Body of pancreas (tissue), 4 donors: ENCODE measurements at regions not wholly inside any gene's neighbourhood (a gene's known extent, or its start where the extent isn't known, plus 50 kb on each side); places are given as distances from the start of the nearest gene placed in this dataset.

ENCODE experiments used
- ATAC-seq: fragments of 150-250 bp; one replicate; pipeline ENCODE4 v1.9.1; 2016
- DNase-seq, 4 donors: peaks; one replicate each; pipeline ENCODE4 v3.0.0-alpha.2; 2019
- H3K27ac ChIP-seq, 4 donors: fragments of 200-600 bp; sonication (generic); 1 replicate in 3 of 4; 2 replicates in 1 of 4; pipeline versions ENCODE4 v1.5.1 to v1.6.1; 2016 to 2019; ENCODE audit warnings: mild to moderate bottlenecking in 1 of 4, mixed read lengths in 1 of 4, moderate library complexity in 1 of 4
- H3K27me3 ChIP-seq, 2 donors: fragments of 200-600 bp; sonication (generic); one replicate each; pipeline ENCODE4 v1.6.0; 2016; ENCODE audit warnings: mild to moderate bottlenecking in 1 of 2
- H3K36me3 ChIP-seq, 2 donors: fragments of 200-600 bp; sonication (generic); replicated peaks in 1 of 2; 2 replicates each; pipeline ENCODE4 v1.5.1; 2016; ENCODE audit warnings: low read depth in 2 of 2; ENCODE audit not compliant: insufficient read depth in 1 of 2
- H3K4me1 ChIP-seq: fragments of 200-600 bp; sonication (generic); one replicate; pipeline ENCODE4 v1.6.0; 2016
- H3K4me3 ChIP-seq, 2 donors: fragments of 200-600 bp; sonication (generic); 1 replicate in 1 of 2; 2 replicates in 1 of 2; pipeline ENCODE4 v1.5.1; 2016 to 2019
- H3K9me3 ChIP-seq, 3 donors: fragments of 200-600 bp; sonication (generic); 1 replicate in 2 of 3; 2 replicates in 1 of 3; pipeline ENCODE4 v1.5.1; 2016
- POLR2A ChIP-seq, 3 donors: fragments of 450-650 bp; IDR thresholded peaks; one replicate each; pipeline ENCODE4 v1.6.1; 2016; ENCODE audit warnings: antibody characterized with exemption in 3 of 3, mild to moderate bottlenecking in 2 of 3
- WGBS, 2 donors: methylation state at CpG; one replicate each; pipeline ENCODE4 v1.1.5; 2017; 5-methylcytosine and 5-hydroxymethylcytosine counted together
- intact Hi-C: fragments of 100-400 bp; cut with DNase I; formaldehyde crosslinking; loops from one replicate; pipeline ENCODE4 v1.15.1; 2023
- TF ChIP-seq, protein P1 (sequence below), 7 experiments: fragments of 450-650 bp in 4 of 7; fragments of 200-600 bp in 3 of 7; sonication (generic) in 3 of 7; IDR thresholded peaks; one replicate each; pipeline ENCODE4 v1.5.1; 2016 to 2019; ENCODE audit warnings: antibody characterized with exemption in 7 of 7

DNA sequence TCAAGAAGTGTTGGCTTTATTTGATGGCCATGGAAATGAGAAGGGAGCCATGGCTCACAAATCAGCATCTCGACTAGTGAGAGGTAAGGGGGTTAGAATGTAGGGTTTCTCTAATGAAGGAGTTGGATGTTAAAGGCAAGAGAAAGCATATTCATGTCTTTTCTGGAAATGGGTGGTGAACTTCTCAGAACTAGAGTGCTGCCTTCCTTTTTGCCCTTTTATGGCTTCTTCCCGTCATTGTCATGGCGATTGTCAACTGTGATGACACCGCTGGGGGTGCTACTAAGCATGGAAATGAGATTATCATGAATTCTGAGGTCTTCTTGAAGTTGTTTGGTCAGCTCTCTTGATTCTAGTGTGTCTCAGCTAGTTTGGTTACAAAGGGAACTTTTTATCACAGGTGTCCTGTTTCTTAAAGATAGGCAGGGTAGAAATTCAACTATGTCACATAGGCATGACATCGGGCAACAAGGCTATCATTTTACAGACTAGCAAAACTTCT is 180.4 kb downstream of the LIG4 start:
- intact Hi-C loops = no loop called here

DNA sequence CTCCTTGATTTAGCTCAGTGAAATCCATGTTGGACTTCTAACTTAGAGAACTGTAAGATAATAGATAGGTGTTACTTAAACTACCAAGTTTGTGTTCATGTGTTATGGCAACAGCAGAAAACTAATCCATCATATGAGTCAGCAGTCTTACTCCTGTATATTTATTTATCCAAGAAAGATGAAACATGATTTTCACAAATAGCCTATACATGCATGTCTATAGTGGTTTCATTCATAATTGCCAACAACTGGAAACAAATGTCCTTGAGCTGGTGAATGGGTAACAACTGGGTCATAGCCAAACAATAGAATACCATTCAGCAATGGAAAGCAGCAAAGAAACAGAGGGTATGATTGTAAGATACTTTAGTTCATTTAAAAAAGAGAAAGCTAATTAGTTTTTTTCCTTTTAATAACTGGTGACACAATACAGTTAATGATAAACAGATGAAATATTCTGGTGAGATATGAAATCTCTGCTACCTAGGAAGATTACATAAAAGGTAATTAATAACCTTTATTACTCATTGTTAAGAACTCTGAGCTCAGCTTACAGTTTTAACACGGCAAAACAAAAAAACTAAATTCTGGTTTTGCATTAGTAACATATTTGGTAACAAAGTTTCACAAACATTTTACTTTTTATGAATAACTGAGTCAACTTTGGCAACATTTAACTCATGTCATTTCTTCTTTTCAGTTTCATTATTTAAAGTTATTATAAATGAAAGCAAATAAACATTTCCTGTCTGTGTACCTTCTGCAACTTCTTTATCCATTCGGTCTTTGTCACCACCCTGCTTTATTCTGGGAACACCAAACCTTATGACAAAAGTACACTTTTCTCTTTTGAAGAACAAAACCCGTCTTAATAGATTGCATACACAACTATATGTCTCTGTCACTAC is 181.3 kb downstream of the LIG4 start:
- 35 to 41% methylated on average over 3 of the region's 3 CpGs for WGBS, 2 donors
- ATAC-seq (peak; percentile 83), DNase-seq (peak in 1 of 4 donors; percentile 6)
- Histone ChIP-seq H3K4me1 (peaks cover 17% of the 10 kb centered on the region), H3K27me3 (no peaks in the 10 kb centered on the region), H3K9me3 (no peaks in the 10 kb centered on the region), H3K27ac (peak overlapping the region in 3 of 4 donors; percentile 17 to 59 (median 45)), H3K4me3 (no peak overlapping the region), H3K36me3 (no peaks in the 10 kb centered on the region)
- intact Hi-C loops = no loop called here
- TF ChIP-seq, protein P1, sequence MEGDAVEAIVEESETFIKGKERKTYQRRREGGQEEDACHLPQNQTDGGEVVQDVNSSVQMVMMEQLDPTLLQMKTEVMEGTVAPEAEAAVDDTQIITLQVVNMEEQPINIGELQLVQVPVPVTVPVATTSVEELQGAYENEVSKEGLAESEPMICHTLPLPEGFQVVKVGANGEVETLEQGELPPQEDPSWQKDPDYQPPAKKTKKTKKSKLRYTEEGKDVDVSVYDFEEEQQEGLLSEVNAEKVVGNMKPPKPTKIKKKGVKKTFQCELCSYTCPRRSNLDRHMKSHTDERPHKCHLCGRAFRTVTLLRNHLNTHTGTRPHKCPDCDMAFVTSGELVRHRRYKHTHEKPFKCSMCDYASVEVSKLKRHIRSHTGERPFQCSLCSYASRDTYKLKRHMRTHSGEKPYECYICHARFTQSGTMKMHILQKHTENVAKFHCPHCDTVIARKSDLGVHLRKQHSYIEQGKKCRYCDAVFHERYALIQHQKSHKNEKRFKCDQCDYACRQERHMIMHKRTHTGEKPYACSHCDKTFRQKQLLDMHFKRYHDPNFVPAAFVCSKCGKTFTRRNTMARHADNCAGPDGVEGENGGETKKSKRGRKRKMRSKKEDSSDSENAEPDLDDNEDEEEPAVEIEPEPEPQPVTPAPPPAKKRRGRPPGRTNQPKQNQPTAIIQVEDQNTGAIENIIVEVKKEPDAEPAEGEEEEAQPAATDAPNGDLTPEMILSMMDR (IDR thresholded peaks at IDR 0.05) = no peak
- TF ChIP-seq POLR2A (IDR thresholded peaks at IDR 0.05) = no peak

More for the DNA sequence above, 180.4 kb downstream of the LIG4 start:
- Histone ChIP-seq H3K36me3 (no peaks in the 10 kb centered on the region), H3K9me3 (no peaks in the 10 kb centered on the region), H3K4me3 (no peak overlapping the region), H3K27me3 (no peaks in the 10 kb centered on the region), H3K27ac (peak overlapping the region in 3 of 4 donors; percentile 17 to 59 (median 45)), H3K4me1 (peaks cover 17% of the 10 kb centered on the region)
- DNase-seq = no peak
- TF ChIP-seq POLR2A (IDR thresholded peaks at IDR 0.05) = no peak
- TF ChIP-seq, protein P1 (IDR thresholded peaks at IDR 0.05) = no peak
- no peak for ATAC-seq
- 77 to 79% methylated on average over 5 of the region's 5 CpGs for WGBS, 2 donors

DNA sequence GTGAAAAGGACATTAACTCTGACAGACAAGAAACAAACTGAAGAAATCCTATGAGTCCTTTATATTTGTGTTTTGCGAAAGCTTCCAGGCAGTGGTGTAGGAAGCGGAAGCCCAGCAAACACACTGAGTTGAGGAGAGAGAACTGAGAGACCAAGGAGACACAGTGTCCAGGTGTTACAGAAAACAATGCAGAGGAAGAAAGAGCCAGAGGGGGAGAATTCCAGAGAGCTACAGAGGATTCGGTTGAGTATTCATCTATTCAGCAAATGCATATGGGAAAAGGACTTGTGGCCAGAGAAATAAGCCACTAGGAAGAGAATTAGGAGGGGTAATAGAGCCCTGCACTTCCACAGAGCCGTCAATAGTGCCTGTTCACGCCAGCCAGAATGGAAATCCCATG is 183.5 kb downstream of the LIG4 start:
- DNase-seq (no peak), ATAC-seq (no peak)
- H3K27me3 ChIP-seq = no peaks in the 10 kb centered on the region
- H3K4me1 ChIP-seq = peaks cover 17% of the 10 kb centered on the region
- no peak overlapping the region for H3K27ac ChIP-seq
- intact Hi-C loops = no loop called here
- TF ChIP-seq, protein P1 (IDR thresholded peaks at IDR 0.05) = no peak
- TF ChIP-seq POLR2A (IDR thresholded peaks at IDR 0.05) = no peak
- H3K4me3 ChIP-seq = no peak overlapping the region
- no peaks in the 10 kb centered on the region for H3K9me3 ChIP-seq
- 65 to 75% methylated on average over 5 of the region's 5 CpGs for WGBS, 2 donors
- H3K36me3 ChIP-seq = no peaks in the 10 kb centered on the region

DNA sequence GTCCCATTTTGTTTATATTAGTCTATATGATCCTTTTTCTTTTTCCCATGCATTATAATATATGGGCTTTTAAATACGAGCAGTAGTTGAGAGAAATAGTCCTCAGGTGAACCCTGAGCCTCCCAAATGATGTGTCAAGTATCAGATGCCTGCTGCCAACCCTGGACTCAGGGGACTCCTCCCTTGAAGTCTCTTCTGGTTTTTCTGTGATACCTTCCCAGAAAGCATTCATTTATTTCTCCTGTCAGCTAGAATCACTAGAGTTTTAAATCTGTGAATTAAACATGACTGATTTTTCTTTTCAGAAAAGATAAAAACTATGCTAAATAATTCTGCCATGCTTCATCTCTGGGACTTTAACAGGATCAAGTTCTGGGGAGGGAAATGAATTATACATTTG is 184.6 kb downstream of the LIG4 start:
- no peak overlapping the region for H3K4me3 ChIP-seq
- H3K27me3 ChIP-seq = no peaks in the 10 kb centered on the region
- no peaks in the 10 kb centered on the region for H3K36me3 ChIP-seq
- no peaks in the 10 kb centered on the region for H3K9me3 ChIP-seq
- TF ChIP-seq POLR2A (IDR thresholded peaks at IDR 0.05) = no peak
- TF ChIP-seq, protein P1 (IDR thresholded peaks at IDR 0.05) = no peak
- intact Hi-C loops = no loop called here
- DNase-seq (no peak), ATAC-seq (no peak)
- no peak overlapping the region for H3K27ac ChIP-seq
- 18 to 40% methylated on average over 1 of the region's 1 CpG for WGBS, 2 donors
- H3K4me1 ChIP-seq = peaks cover 21% of the 10 kb centered on the region
